Neural cell (in vitro differentiated cells): ENCODE measurements at regions not wholly inside any gene's neighbourhood (a gene's known extent, or its start where the extent isn't known, plus 50 kb on each side); places are given as distances from the start of the nearest gene placed in this dataset.
"Not testable (repeated sequence)": the region's sequence is repeated elsewhere in the genome, so short reads cannot be mapped to it uniquely, and the experiment has no call there.

Source experiments
- H2AFZ ChIP-seq: fragments of 200-600, 300-800 bp; sonication (generic), shearing (Covaris generic); 2 replicates; pipeline ENCODE4 v1.6.0; 2014; ENCODE audit warnings: low read depth, mild to moderate bottlenecking, antibody characterized with exemption, low read length, moderate library complexity
- H3F3A ChIP-seq: fragments of 200-600 bp; shearing (Covaris generic); 2 replicates; pipeline ENCODE4 v1.6.1; 2016; ENCODE audit warnings: mild to moderate bottlenecking, moderate library complexity, mixed read lengths, antibody characterized with exemption, low read length; ENCODE audit not compliant: insufficient read depth, poor library complexity, severe bottlenecking
- H3K27ac ChIP-seq: fragments of 200-600, 300-800 bp; sonication (generic), shearing (Covaris generic); 2 replicates; pipeline ENCODE4 v1.5.1; 2014; ENCODE audit warnings: mild to moderate bottlenecking, low read length, moderate library complexity
- H3K27me3 ChIP-seq: fragments of 300-800, 200-600 bp; sonication (generic), shearing (Covaris generic); 2 replicates; pipeline ENCODE4 v1.6.0; 2014; ENCODE audit warnings: mild to moderate bottlenecking, low read depth, low read length, moderate library complexity; ENCODE audit not compliant: insufficient read depth
- H3K36me3 ChIP-seq: fragments of 300-800, 200-600 bp; sonication (generic), shearing (Covaris generic); 2 replicates; pipeline ENCODE4 v1.5.1; 2014; ENCODE audit warnings: mild to moderate bottlenecking, antibody characterized with exemption, low read length, moderate library complexity; ENCODE audit not compliant: insufficient read depth
- H3K4me2 ChIP-seq: fragments of 300-800, 200-600 bp; sonication (generic), shearing (Covaris generic); 2 replicates; pipeline ENCODE4 v1.6.0; 2014; ENCODE audit warnings: mild to moderate bottlenecking, low read length
- H3K4me3 ChIP-seq: fragments of 300-800, 200-600 bp; sonication (generic), shearing (Covaris generic); 2 replicates; pipeline ENCODE4 v1.5.1; 2014; ENCODE audit warnings: mild to moderate bottlenecking, low read length, moderate library complexity
- H3K79me2 ChIP-seq: fragments of 200-600 bp; shearing (Covaris generic); replicated peaks from 2 replicates; pipeline ENCODE4 v1.6.0; 2014; ENCODE audit warnings: mild to moderate bottlenecking, low read length, moderate library complexity; ENCODE audit not compliant: insufficient read depth
- H3K9ac ChIP-seq: fragments of 300-800, 200-600 bp; sonication (generic), shearing (Covaris generic); 2 replicates; pipeline ENCODE4 v1.6.1; 2016; ENCODE audit warnings: mild to moderate bottlenecking, low read length, mixed read lengths
- H3K9me2 ChIP-seq: fragments of 200-600 bp; shearing (Covaris generic); 2 replicates; pipeline ENCODE4 v1.6.1; 2016; ENCODE audit warnings: mild to moderate bottlenecking, low read length, mixed read lengths; ENCODE audit not compliant: insufficient read depth
- H3K9me3 ChIP-seq: fragments of 200-600, 300-800 bp; sonication (generic), shearing (Covaris generic); 2 replicates; pipeline ENCODE4 v1.6.1; 2016; ENCODE audit warnings: mild to moderate bottlenecking, mixed run types, low read length, moderate library complexity, mixed read lengths
- H4K20me1 ChIP-seq: fragments of 200-600 bp; shearing (Covaris generic); 2 replicates; pipeline ENCODE4 v1.6.1; 2016; ENCODE audit warnings: mild to moderate bottlenecking, mixed run types; ENCODE audit not compliant: insufficient read depth
- EP300 ChIP-seq: fragments of 450-650 bp; conservative IDR thresholded peaks from 2 replicates; pipeline ENCODE4 v1.6.1; 2014; ENCODE audit warnings: antibody characterized with exemption, mild to moderate bottlenecking, moderate library complexity; ENCODE audit not compliant: poor library complexity, severe bottlenecking
- EZH2 ChIP-seq: fragments of 200-600, 300-800 bp; shearing (Covaris generic), sonication (generic); IDR thresholded peaks from 2 replicates; pipeline ENCODE4 v1.6.1; 2014; ENCODE audit warnings: antibody characterized with exemption, low read length, borderline replicate concordance, mild to moderate bottlenecking; ENCODE audit not compliant: insufficient read depth, poor library complexity, severe bottlenecking
- MXI1 ChIP-seq: fragments of 450-650 bp; conservative IDR thresholded peaks from 2 replicates; pipeline ENCODE4 v1.6.1; 2014; ENCODE audit warnings: antibody characterized with exemption, mild to moderate bottlenecking; ENCODE audit not compliant: poor library complexity, severe bottlenecking
- POLR2AphosphoS5 ChIP-seq: IDR thresholded peaks from 2 replicates; pipeline ENCODE4 v1.6.1; 2012
- RAD21 ChIP-seq: fragments of 450-650 bp; conservative IDR thresholded peaks from 2 replicates; pipeline ENCODE4 v1.6.1; 2014; ENCODE audit warnings: antibody characterized with exemption, mild to moderate bottlenecking, moderate library complexity
- SMC3 ChIP-seq: fragments of 450-650 bp; conservative IDR thresholded peaks from 2 replicates; pipeline ENCODE4 v1.6.1; 2014; ENCODE audit warnings: antibody characterized with exemption, mild to moderate bottlenecking, moderate library complexity; ENCODE audit not compliant: poor library complexity
- TAF1 ChIP-seq: IDR thresholded peaks from 2 replicates; pipeline ENCODE4 v1.6.1; 2012; ENCODE audit warnings: low read depth
- TF ChIP-seq, protein P1 (sequence below): IDR thresholded peaks from 2 replicates; pipeline ENCODE4 v1.6.1; 2012; ENCODE audit warnings: borderline replicate concordance
- TF ChIP-seq, protein P2 (sequence below): fragments of 450-650 bp; IDR thresholded peaks from 2 replicates; pipeline ENCODE4 v1.5.1; 2014; ENCODE audit warnings: antibody characterized with exemption, mild to moderate bottlenecking, moderate library complexity; ENCODE audit not compliant: poor library complexity, severe bottlenecking

DNA sequence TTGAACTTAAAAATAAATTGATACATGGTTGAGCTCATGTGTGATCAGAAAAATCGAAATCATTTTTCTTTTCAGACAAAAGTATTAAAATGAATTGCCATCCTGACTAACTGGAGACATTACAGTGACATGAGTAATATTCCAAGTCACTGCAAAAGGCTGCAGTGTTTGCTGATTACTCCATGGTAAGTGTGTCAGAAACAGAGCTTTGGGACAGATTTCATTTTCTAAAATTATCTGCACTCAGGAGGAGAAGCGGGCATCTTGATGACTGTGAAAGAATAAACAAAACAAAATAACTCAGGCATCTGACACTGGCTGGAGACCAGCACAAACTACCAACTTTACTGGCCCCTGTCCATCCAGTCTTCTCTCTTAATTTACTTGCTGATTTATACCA lies 312.3 kb upstream of the PIK3C3 start:
- Histone ChIP-seq H3K36me3 (no peaks in the 10 kb centered on the region), H3K9ac (no peak overlapping the region), H3K4me2 (no peak overlapping the region), H3K4me3 (no peak overlapping the region), H3K9me3 (no peaks in the 10 kb centered on the region), H3K27me3 (no peaks in the 10 kb centered on the region), H3K79me2 (no peaks in the 10 kb centered on the region), H4K20me1 (no peaks in the 10 kb centered on the region), H3F3A (no peaks in the 10 kb centered on the region), H3K9me2 (no peaks in the 10 kb centered on the region), H2AFZ (no peak overlapping the region), H3K27ac (no peak overlapping the region)
- TF ChIP-seq, protein P1, sequence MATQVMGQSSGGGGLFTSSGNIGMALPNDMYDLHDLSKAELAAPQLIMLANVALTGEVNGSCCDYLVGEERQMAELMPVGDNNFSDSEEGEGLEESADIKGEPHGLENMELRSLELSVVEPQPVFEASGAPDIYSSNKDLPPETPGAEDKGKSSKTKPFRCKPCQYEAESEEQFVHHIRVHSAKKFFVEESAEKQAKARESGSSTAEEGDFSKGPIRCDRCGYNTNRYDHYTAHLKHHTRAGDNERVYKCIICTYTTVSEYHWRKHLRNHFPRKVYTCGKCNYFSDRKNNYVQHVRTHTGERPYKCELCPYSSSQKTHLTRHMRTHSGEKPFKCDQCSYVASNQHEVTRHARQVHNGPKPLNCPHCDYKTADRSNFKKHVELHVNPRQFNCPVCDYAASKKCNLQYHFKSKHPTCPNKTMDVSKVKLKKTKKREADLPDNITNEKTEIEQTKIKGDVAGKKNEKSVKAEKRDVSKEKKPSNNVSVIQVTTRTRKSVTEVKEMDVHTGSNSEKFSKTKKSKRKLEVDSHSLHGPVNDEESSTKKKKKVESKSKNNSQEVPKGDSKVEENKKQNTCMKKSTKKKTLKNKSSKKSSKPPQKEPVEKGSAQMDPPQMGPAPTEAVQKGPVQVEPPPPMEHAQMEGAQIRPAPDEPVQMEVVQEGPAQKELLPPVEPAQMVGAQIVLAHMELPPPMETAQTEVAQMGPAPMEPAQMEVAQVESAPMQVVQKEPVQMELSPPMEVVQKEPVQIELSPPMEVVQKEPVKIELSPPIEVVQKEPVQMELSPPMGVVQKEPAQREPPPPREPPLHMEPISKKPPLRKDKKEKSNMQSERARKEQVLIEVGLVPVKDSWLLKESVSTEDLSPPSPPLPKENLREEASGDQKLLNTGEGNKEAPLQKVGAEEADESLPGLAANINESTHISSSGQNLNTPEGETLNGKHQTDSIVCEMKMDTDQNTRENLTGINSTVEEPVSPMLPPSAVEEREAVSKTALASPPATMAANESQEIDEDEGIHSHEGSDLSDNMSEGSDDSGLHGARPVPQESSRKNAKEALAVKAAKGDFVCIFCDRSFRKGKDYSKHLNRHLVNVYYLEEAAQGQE = no peak
- TF ChIP-seq EP300 (no peak), EZH2 (no peak), TAF1 (no peak), SMC3 (no peak), POLR2AphosphoS5 (no peak), RAD21 (no peak), MXI1 (no peak)
- TF ChIP-seq, protein P2, sequence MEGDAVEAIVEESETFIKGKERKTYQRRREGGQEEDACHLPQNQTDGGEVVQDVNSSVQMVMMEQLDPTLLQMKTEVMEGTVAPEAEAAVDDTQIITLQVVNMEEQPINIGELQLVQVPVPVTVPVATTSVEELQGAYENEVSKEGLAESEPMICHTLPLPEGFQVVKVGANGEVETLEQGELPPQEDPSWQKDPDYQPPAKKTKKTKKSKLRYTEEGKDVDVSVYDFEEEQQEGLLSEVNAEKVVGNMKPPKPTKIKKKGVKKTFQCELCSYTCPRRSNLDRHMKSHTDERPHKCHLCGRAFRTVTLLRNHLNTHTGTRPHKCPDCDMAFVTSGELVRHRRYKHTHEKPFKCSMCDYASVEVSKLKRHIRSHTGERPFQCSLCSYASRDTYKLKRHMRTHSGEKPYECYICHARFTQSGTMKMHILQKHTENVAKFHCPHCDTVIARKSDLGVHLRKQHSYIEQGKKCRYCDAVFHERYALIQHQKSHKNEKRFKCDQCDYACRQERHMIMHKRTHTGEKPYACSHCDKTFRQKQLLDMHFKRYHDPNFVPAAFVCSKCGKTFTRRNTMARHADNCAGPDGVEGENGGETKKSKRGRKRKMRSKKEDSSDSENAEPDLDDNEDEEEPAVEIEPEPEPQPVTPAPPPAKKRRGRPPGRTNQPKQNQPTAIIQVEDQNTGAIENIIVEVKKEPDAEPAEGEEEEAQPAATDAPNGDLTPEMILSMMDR = no peak

DNA sequence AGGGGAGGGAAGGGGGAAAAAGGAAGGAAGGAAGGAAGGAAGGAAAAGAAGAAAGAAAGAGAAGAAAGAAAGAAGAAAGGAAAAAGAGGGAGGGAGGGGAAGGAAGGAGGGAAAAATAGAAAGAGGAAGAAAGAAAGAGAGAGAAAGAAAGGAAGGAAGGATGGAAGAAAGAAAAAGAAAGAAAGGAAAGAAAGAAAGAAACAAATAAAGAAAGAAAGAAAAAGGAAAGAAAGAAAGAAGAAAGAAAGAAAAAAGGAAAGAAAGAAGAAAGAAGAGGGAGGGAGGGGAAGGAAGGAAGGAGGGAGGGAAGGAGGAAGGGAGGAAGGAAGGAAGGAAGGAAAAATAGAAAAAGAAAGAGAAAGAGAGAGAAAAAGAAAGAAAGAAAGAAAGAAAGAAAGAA lies 315.8 kb upstream of the PIK3C3 start:
- Histone ChIP-seq H3K4me2 (no peak overlapping the region), H3K27me3 (no peaks in the 10 kb centered on the region), H3K79me2 (no peaks in the 10 kb centered on the region), H3K9ac (no peak overlapping the region), H3K9me2 (no peaks in the 10 kb centered on the region), H3K27ac (no peak overlapping the region), H3K4me3 (no peak overlapping the region), H3K9me3 (no peaks in the 10 kb centered on the region), H3F3A (no peaks in the 10 kb centered on the region), H4K20me1 (no peaks in the 10 kb centered on the region), H2AFZ (no peak overlapping the region), H3K36me3 (no peaks in the 10 kb centered on the region)
- TF ChIP-seq RAD21 = no peak
- no peak for TF ChIP-seq SMC3
- no peak for TF ChIP-seq EP300
- no peak for TF ChIP-seq POLR2AphosphoS5
- TF ChIP-seq EZH2 = no peak
- TF ChIP-seq TAF1 = no peak
- no peak for TF ChIP-seq MXI1
- TF ChIP-seq, protein P2 = no peak
- TF ChIP-seq, protein P1 = no peak

DNA sequence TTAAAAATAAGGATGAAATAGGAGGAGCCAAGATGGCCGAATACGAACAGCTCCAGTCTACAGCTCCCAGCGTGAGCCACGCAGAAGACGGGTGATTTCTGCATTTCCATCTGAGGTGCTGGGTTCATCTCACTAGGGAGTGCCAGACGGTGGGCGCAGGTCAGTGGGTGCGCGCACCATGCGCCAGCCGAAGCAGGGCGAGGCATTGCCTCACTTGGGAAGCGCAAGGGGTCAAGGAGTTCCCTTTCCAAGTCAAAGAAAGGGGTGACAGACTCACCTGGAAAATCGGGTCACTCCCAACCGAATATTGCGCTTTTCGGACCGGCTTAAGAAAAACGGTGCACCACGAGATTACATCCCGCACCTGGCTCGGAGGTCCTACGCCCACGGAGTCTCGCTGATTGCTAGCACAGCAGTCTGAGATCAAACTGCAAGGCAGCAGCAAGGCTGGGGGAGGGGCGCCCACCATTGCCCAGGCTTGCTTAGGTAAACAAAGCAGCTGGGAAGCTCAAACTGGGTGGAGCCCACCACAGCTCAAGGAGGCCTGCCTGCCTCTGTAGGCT lies 323.2 kb upstream of the PIK3C3 start:
- H3F3A ChIP-seq, H4K20me1 ChIP-seq, H2AFZ ChIP-seq, H3K9ac ChIP-seq, H3K79me2 ChIP-seq, H3K9me2 ChIP-seq, H3K36me3 ChIP-seq, H3K9me3 ChIP-seq, H3K27me3 ChIP-seq, H3K4me2 ChIP-seq, H3K27ac ChIP-seq: not testable (repeated sequence)
- H3K4me3 ChIP-seq = peak overlapping the region; percentile 16
